ENCODE measurements at regions not wholly inside any gene's neighbourhood (a gene's known extent, or its start where the extent isn't known, plus 50 kb on each side); places are given as distances from the start of the nearest gene placed in this dataset.

- Histone ChIP-seq H2BK12ac (ENCODE audit: insufficient read length, low read depth, low read length) (no peak overlapping the region), H3K18ac (ENCODE audit: insufficient read length, low read depth, low read length) (no peak overlapping the region), H4K91ac (ENCODE audit: insufficient read length, low read depth, low read length) (no peak overlapping the region), H3K4me2 (ENCODE audit: insufficient read depth, insufficient read length, low read length) (no peak overlapping the region), H4K8ac (replicated peaks; ENCODE audit: insufficient read length, low read depth, low read length) (no peak overlapping the region), H3K27ac (ENCODE audit: insufficient read length, low read depth, low read length) (no peak overlapping the region), H2BK20ac (ENCODE audit: low read depth, low read length, poor library complexity, severe bottlenecking) (no peak overlapping the region), H3K9me3 (ENCODE audit: control insufficient read depth, low read depth, low read length) (no peaks in the 10 kb centered on the region), H3T11ph (ENCODE audit: low read length) (no peak overlapping the region), H2BK120ac (ENCODE audit: low read depth, low read length, poor library complexity, severe bottlenecking) (no peak overlapping the region), H2AK5ac (ENCODE audit: insufficient read length, low read length) (no peak overlapping the region), H3K79me1 (ENCODE audit: insufficient read depth, low read depth, low read length, poor library complexity, severe bottlenecking) (no peaks in the 10 kb centered on the region), H2BK5ac (ENCODE audit: insufficient read length, low read length) (no peak overlapping the region), H3K23me2 (ENCODE audit: insufficient read length, low read depth, low read length, poor library complexity, severe bottlenecking) (no peaks in the 10 kb centered on the region), H4K5ac (ENCODE audit: insufficient read length, low read depth, low read length) (no peak overlapping the region), H2BK15ac (ENCODE audit: low read depth, low read length) (no peak overlapping the region), H3K4ac (ENCODE audit: low read depth, low read length) (no peak overlapping the region), H3K27me3 (ENCODE audit: insufficient read depth, low read length) (no peaks in the 10 kb centered on the region), H3K14ac (ENCODE audit: insufficient read depth, low read length) (no peak overlapping the region), H2AFZ (ENCODE audit: low read length) (no peak overlapping the region), H3K56ac (ENCODE audit: insufficient read length, low read depth, low read length) (no peak overlapping the region), H3K23ac (ENCODE audit: insufficient read length, low read depth, low read length) (no peak overlapping the region), H3K4me1 (ENCODE audit: insufficient read depth, low read length) (no peaks in the 10 kb centered on the region), H4K20me1 (ENCODE audit: control insufficient read depth, insufficient read depth, insufficient read length) (no peaks in the 10 kb centered on the region), H3K9ac (ENCODE audit: extremely low read depth, insufficient read length, low read length) (no peak overlapping the region), H3K79me2 (ENCODE audit: insufficient read depth, low read length) (no peaks in the 10 kb centered on the region)
- no peaks in the 10 kb centered on the region; a peak in 2 of 5 replicates for H3K9me3 Mint-ChIP-seq
- no peak overlapping the region for H3K4me3 Mint-ChIP-seq
- no peaks in the 10 kb centered on the region for H3K36me3 Mint-ChIP-seq (ENCODE audit: insufficient read depth in 1 of 3, low read depth in 3 of 3)
- no CpG with 5 or more reads among the region's 26 CpGs for WGBS (ENCODE audit: extremely low coverage, insufficient read length, low lambda C conversion rate)
- peak; percentile 77 for DNase-seq
- peak; percentile 93 for TF ChIP-seq CTCF (conservative IDR thresholded peaks at IDR 0.05)
- H3K4me1 Mint-ChIP-seq: peaks cover 2 to 3% of the 10 kb centered on the region in 2 experiments; a peak in 1 of 4 replicates
- no peak overlapping the region for H3K27ac Mint-ChIP-seq
- H3K27me3 Mint-ChIP-seq (ENCODE audit: low read depth): peaks cover 93% of the 10 kb centered on the region
These were observed 60.1 kb upstream of the GLI2 start for GRCh38 chr2:120675460-120676130.

Data from H9 (cell line).